SK-N-SH treated with all-trans-retinoic acid at 6 μM for 48 hours (cell line): ENCODE measurements at regions not wholly inside any gene's neighbourhood (a gene's known extent, or its start where the extent isn't known, plus 50 kb on each side); places are given as distances from the start of the nearest gene placed in this dataset.

Source experiments
- OSR1 ChIP-seq: fragments of 250-450 bp; sonication (Bioruptor Pico); IDR thresholded peaks from 2 replicates; pipeline ENCODE4 v1.8.0; 2022; ENCODE audit warnings: moderate library complexity, mild to moderate bottlenecking, inconsistent platforms
- TF ChIP-seq, protein P1 (sequence below): fragments of 250-450 bp; sonication (Bioruptor Pico); IDR thresholded peaks from 2 replicates; pipeline ENCODE4 v1.5.1; 2020; ENCODE audit warnings: low read depth, mild to moderate bottlenecking, moderate library complexity

DNA sequence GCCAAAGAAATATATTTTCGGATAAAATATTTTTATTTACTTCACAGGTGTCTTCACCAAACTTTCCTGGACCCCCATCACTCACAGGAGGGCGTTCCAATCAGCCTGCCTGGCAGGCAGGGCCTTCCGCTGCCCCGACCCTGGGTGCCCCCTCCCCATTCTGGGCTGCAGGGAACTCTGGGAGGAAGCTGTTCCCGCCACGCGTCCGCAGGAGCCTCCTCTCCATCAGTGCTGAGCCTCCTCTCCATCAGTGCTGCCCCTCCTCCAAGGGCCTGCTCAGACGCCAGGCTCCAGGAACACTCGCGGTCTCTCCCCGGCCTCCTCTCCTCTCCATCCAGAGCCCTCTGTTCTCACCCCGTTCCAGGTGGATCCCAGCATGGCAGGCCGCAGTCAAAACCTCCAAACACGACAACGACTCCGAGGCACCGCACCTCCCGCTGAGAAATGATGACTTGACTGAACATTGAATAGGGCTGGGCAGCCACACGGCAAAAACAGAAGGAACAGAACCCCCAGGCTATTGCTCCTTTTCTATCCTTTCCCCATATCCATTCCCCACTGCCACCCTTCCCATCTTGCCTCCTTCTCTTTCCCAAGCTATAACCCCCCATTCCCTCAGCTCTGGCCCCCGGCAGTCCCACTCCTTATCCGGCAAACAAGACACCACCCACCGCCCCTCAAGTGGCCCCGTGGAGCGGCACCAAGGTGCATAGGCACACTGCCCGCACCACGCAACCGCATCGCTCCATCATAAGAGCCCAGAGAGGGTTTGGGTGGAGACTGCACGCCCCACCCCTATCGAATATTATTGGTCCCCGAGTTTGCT lies 268.6 kb upstream of the RAB6C start:
- TF ChIP-seq, protein P1, sequence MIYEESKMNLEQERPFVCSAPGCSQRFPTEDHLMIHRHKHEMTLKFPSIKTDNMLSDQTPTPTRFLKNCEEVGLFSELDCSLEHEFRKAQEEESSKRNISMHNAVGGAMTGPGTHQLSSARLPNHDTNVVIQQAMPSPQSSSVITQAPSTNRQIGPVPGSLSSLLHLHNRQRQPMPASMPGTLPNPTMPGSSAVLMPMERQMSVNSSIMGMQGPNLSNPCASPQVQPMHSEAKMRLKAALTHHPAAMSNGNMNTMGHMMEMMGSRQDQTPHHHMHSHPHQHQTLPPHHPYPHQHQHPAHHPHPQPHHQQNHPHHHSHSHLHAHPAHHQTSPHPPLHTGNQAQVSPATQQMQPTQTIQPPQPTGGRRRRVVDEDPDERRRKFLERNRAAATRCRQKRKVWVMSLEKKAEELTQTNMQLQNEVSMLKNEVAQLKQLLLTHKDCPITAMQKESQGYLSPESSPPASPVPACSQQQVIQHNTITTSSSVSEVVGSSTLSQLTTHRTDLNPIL: no peak
- no peak for TF ChIP-seq OSR1 (CRISPR knock-in tag)
